ENCODE measurements at regions not wholly inside any gene's neighbourhood (a gene's known extent, or its start where the extent isn't known, plus 50 kb on each side); places are given as distances from the start of the nearest gene placed in this dataset.

GRCh38 chr18:65425366-65425765 is 325.4 kb upstream of the CDH7 start:
- no peak for TF ChIP-seq RCOR1 (IDR thresholded peaks at IDR 0.05; ENCODE audit: borderline replicate concordance in 1 of 2, low read depth in 2 of 2, low read length in 2 of 2)
- TF ChIP-seq POLR2AphosphoS2 (IDR thresholded peaks at IDR 0.05; ENCODE audit: low read length) = no peak
- no peak for TF ChIP-seq ZSCAN32 (CRISPR knock-in tag; IDR thresholded peaks at IDR 0.05)
- TF ChIP-seq TAF15 (IDR thresholded peaks at IDR 0.05; ENCODE audit: low read depth, low read length) = no peak
- no peak for TF ChIP-seq KDM5B (IDR thresholded peaks at IDR 0.05; ENCODE audit: insufficient replicate concordance, low read depth, low read length)
- TF ChIP-seq FOXM1 (IDR thresholded peaks at IDR 0.05; ENCODE audit: low read depth) = no peak
- TF ChIP-seq FOXM1 (CRISPR knock-in tag; IDR thresholded peaks at IDR 0.05; ENCODE audit: low read depth) = no peak

Data from K562 (cell line).